Ascending aorta (tissue), 2 donors: ENCODE measurements at regions not wholly inside any gene's neighbourhood (a gene's known extent, or its start where the extent isn't known, plus 50 kb on each side); places are given as distances from the start of the nearest gene placed in this dataset.
A peak's percentile ranks its signal among the peaks of the same experiment; 100 is the strongest.

Experiments
- DNase-seq, 2 donors: peaks; one replicate each; pipeline ENCODE4 v3.0.0-alpha.2; 2019; ENCODE audit warnings: low spot score in 2 of 2
- H3K27ac ChIP-seq, 2 donors: fragments of 200-600 bp; sonication (generic); one replicate each; pipeline ENCODE4 v1.5.1; 2016 to 2017; ENCODE audit warnings: mild to moderate bottlenecking in 1 of 2
- H3K27me3 ChIP-seq: fragments of 200-600 bp; sonication (generic); one replicate; pipeline ENCODE4 v1.5.1; 2017
- H3K36me3 ChIP-seq, 2 donors: fragments of 200-600 bp; sonication (generic); one replicate each; pipeline ENCODE4 v1.5.1; 2016
- H3K4me1 ChIP-seq, 2 donors: fragments of 200-600 bp; sonication (generic); one replicate each; pipeline ENCODE4 v1.5.1; 2016 to 2017; ENCODE audit warnings: mild to moderate bottlenecking in 1 of 2
- H3K4me3 ChIP-seq, 2 donors: fragments of 200-600 bp; sonication (generic); one replicate each; pipeline ENCODE4 v1.5.1; 2016 to 2017; ENCODE audit warnings: mild to moderate bottlenecking in 1 of 2
- H3K9me3 ChIP-seq, 2 donors: fragments of 200-600 bp; sonication (generic); one replicate each; pipeline ENCODE4 v1.5.1; 2016
- intact Hi-C: fragments of 100-400 bp; cut with DNase I; formaldehyde crosslinking; loops from one replicate; pipeline ENCODE4 v1.15.1; 2023
- TF ChIP-seq, protein P1 (sequence below), 3 experiments: fragments of 200-600 bp in 2 of 3; fragments of 450-650 bp in 1 of 3; sonication (generic) in 2 of 3; IDR thresholded peaks; one replicate each; pipeline ENCODE4 v1.5.1; 2016 to 2019; ENCODE audit warnings: antibody characterized with exemption in 3 of 3, mild to moderate bottlenecking in 1 of 3, moderate library complexity in 1 of 3

DNA sequence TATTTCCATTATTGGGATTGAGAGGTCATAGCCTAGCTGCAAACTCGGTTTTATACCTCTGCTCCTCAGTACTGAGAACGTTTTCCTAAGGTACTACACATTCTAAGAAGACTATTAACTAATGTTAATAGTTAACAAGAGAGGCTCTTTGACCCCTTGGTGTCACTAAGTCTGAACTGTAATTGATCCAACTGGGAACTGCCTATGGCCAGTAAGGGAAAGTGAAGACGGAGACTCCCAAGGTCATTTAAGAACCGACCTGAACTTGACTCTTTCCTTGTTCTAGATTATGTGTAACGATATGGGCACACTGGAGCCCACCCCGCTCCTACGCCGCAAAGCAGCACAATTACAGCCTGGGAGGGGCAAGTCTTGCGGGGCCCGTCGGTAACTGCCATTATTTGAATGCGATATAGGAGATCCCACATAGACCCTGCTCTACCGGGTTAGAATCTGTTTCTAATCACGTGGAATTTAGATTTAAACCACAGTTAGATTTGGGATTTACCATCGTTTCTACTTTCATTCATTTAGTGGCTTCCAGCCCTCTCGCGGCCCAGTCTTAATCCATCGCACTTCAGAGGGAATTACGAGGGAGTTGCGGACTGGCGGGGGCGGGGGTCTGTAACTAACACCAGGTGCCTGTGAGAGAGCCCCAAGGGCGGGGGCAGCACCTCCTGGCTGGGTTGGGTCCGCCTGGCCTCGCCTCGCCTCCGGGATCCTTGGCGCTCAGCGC is 84.1 kb upstream of the EPB41L3 start:
- Histone ChIP-seq H3K36me3 (no peaks in the 10 kb centered on the region), H3K27ac (no peak overlapping the region), H3K9me3 (no peaks in the 10 kb centered on the region), H3K27me3 (no peaks in the 10 kb centered on the region), H3K4me1 (peaks cover 0 to 4% of the 10 kb centered on the region in 2 donors), H3K4me3 (peak overlapping the region; percentile 73 to 85)
- no peak for DNase-seq
- TF ChIP-seq, protein P1, sequence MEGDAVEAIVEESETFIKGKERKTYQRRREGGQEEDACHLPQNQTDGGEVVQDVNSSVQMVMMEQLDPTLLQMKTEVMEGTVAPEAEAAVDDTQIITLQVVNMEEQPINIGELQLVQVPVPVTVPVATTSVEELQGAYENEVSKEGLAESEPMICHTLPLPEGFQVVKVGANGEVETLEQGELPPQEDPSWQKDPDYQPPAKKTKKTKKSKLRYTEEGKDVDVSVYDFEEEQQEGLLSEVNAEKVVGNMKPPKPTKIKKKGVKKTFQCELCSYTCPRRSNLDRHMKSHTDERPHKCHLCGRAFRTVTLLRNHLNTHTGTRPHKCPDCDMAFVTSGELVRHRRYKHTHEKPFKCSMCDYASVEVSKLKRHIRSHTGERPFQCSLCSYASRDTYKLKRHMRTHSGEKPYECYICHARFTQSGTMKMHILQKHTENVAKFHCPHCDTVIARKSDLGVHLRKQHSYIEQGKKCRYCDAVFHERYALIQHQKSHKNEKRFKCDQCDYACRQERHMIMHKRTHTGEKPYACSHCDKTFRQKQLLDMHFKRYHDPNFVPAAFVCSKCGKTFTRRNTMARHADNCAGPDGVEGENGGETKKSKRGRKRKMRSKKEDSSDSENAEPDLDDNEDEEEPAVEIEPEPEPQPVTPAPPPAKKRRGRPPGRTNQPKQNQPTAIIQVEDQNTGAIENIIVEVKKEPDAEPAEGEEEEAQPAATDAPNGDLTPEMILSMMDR (IDR thresholded peaks at IDR 0.05): no peak
- intact Hi-C loops: no loop called here

DNA sequence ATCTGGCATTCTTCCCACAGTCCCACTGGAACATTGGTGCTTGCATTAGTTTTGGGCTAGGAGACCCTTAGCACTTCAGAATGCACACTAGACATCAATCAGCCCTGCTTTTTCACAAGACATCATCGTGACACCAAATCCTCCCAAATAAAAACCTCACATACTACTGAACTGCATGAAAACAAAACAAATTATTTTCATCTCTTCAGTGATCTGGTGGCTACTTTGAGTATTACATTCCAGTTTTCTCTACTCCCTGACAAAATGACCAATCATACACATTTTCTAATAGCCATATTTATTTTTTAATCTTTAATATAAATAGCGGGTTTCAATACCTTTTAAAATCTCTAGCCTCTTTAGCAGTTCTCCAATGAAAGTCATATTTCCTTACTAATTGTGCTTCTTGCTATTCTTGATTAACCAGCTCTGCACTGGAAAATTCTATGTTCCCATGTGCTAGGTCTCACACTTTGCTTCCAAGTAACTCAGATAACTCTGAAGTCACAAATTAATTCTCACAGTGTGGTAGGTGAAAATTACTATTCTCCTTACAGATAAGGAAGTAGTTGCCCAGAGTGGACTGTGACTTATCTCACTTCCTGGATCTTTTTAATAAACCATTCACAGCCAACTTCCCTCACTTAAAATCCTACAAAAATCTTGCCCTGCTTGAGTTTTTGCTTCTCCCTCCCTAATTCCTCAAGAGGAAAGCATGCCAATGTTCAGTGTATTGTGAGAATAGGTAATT is 82.5 kb upstream of the EPB41L3 start:
- intact Hi-C loops: no loop called here
- H3K27me3 ChIP-seq: no peaks in the 10 kb centered on the region
- H3K4me1 ChIP-seq: peaks cover 0 to 4% of the 10 kb centered on the region in 2 donors
- H3K27ac ChIP-seq: no peak overlapping the region
- TF ChIP-seq, protein P1 (IDR thresholded peaks at IDR 0.05): no peak
- no peak overlapping the region for H3K4me3 ChIP-seq
- DNase-seq: no peak
- no peaks in the 10 kb centered on the region for H3K9me3 ChIP-seq
- H3K36me3 ChIP-seq: no peaks in the 10 kb centered on the region

DNA sequence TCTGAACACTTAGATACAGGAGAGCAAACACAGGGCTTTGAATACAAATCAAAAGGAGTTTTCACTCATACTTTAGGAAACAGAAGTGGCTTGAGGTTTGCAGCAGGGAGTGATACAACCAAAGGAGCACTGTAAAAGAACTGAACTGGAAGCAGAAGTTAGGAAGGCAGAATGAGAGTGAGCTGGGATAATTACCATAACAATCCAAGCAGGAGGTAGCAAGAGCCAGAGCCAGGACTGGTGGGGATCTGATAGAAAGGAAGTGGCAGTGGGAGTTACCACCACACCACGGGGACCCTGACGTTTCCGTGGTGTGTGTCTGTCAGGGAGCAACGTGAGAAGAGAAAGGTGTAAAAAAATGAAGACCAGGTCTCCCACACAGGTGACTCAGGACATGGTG is 81.3 kb upstream of the EPB41L3 start:
- intact Hi-C loops: no loop called here
- H3K27ac ChIP-seq: no peak overlapping the region
- no peaks in the 10 kb centered on the region for H3K27me3 ChIP-seq
- no peak for DNase-seq
- H3K36me3 ChIP-seq: no peaks in the 10 kb centered on the region
- H3K9me3 ChIP-seq: no peaks in the 10 kb centered on the region
- no peak overlapping the region for H3K4me3 ChIP-seq
- TF ChIP-seq, protein P1 (IDR thresholded peaks at IDR 0.05): no peak
- peaks cover 0 to 3% of the 10 kb centered on the region in 2 donors for H3K4me1 ChIP-seq

DNA sequence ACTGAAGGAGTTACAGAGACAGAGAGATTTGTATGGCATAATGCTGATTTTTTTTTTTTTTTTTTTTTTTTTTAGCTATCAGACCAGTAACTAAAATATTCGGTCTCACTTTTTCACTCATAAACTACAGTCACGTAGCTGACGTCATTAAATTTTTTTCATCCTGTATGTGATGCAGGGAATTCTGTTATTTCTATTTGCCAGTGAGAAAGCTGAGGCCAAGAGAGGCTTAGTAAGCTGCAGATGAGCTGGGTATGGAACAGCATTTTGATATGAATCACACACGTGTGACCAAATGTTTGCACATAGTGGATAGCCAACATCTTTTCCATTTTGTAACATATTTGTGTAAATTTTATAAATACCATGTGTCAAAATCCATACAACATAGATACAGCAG is 79.1 kb upstream of the EPB41L3 start:
- intact Hi-C loops: no loop called here
- no peaks in the 10 kb centered on the region for H3K27me3 ChIP-seq
- H3K4me3 ChIP-seq: no peak overlapping the region
- H3K27ac ChIP-seq: no peak overlapping the region
- H3K9me3 ChIP-seq: no peaks in the 10 kb centered on the region
- TF ChIP-seq, protein P1 (IDR thresholded peaks at IDR 0.05): no peak
- H3K4me1 ChIP-seq: no peaks in the 10 kb centered on the region
- no peak for DNase-seq
- H3K36me3 ChIP-seq: no peaks in the 10 kb centered on the region

DNA sequence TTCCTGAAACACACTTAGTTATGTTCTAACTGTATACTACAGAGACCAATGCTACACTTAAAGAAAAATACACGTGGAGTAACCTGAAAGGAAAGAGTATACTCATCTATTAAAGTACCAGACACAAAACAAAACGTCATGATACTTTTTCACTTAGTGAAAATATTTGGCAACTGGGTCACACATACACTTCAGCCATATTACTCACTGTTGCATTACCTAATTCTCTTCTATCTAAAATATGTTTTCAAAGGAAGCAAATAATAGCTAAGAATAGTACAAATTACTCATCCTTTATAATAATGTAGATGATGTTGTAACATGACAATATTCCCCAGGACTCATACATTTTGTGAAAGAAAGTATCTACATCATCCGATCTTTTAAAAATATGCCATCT is 76.5 kb upstream of the EPB41L3 start:
- Histone ChIP-seq H3K4me1 (no peaks in the 10 kb centered on the region), H3K4me3 (no peak overlapping the region), H3K9me3 (no peaks in the 10 kb centered on the region), H3K36me3 (no peaks in the 10 kb centered on the region), H3K27ac (no peak overlapping the region), H3K27me3 (no peaks in the 10 kb centered on the region)
- no peak for DNase-seq
- TF ChIP-seq, protein P1 (IDR thresholded peaks at IDR 0.05): no peak
- intact Hi-C loops: no loop called here
